ENCODE measurements at regions not wholly inside any gene's neighbourhood (a gene's known extent, or its start where the extent isn't known, plus 50 kb on each side); places are given as distances from the start of the nearest gene placed in this dataset.

DNA sequence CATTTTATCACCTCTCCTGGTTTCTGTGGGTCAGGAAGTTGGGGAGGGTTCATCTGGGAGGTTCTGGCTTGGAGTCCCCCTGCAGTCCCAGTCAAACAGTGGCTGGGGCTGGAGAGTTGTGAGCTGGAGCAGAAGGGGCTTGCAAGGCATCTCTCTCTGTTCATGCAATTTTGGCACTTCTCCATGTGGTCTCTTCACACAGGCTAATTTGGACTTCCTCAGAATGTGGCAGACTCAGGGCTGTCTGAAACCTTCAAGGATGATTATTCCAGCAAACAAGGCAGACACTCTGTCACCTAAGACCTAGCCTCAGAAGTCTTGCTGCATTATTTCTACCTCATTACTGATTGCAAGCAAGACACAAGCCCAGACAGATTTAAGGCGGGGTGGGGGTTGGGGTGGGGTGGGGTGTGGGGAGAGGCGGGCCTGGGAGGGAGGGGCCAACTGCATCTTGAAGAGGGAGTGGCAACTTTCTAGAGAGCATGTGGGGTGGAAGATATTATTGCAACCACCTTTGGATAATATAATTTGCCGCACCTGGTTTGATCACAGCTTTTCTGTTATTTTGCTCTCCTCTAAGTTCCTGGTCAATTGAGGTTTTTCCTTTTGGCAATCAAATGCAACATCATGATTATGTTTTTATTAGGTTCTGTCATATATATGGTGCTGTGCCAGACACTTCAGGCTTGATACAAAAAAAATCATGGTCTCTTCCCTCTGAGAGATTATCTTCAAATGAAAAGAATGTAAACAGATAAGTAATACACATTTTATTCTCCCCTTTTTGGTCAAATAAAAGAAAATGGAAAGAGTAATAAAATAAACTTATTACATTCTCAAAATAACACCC, 799.5 kb downstream of the RPA4 start:
- no peak for TF ChIP-seq HDGF (IDR thresholded peaks at IDR 0.05; ENCODE audit: borderline replicate concordance)
- no peak for TF ChIP-seq ARNT (IDR thresholded peaks at IDR 0.05)
- TF ChIP-seq FOXK2 (IDR thresholded peaks at IDR 0.05) = no peak
- no peak for TF ChIP-seq BHLHE40 (IDR thresholded peaks at IDR 0.05; ENCODE audit: borderline replicate concordance)
